MM.1S (cell line): ENCODE measurements at regions not wholly inside any gene's neighbourhood (a gene's known extent, or its start where the extent isn't known, plus 50 kb on each side); places are given as distances from the start of the nearest gene placed in this dataset.
"Not testable (repeated sequence)": the region's sequence is repeated elsewhere in the genome, so short reads cannot be mapped to it uniquely, and the experiment has no call there.

ENCODE experiments used
- DNase-seq: peaks from one replicate; pipeline ENCODE4 v3.0.0-alpha.2; 2015
- H2AFZ ChIP-seq: fragments of 300-600 bp; sonication (generic); 2 replicates; pipeline ENCODE4 v1.6.0; 2016; ENCODE audit warnings: antibody characterized with exemption, low read length
- H3F3A ChIP-seq: fragments of 300-600 bp; sonication (generic); 2 replicates; pipeline ENCODE4 v1.6.1; 2016; ENCODE audit warnings: mild to moderate bottlenecking, antibody characterized with exemption, low read length, moderate library complexity, mixed read lengths; ENCODE audit not compliant: insufficient read depth
- H3K27ac ChIP-seq: fragments of 300-600 bp; sonication (generic); 2 replicates; pipeline ENCODE4 v1.5.1; 2016; ENCODE audit warnings: mild to moderate bottlenecking, low read length
- H3K27me3 ChIP-seq: fragments of 300-600 bp; sonication (generic); replicated peaks from 2 replicates; pipeline ENCODE4 v1.6.0; 2016; ENCODE audit warnings: low read length; ENCODE audit not compliant: insufficient read depth
- H3K36me3 ChIP-seq: fragments of 300-600 bp; sonication (generic); replicated peaks from 2 replicates; pipeline ENCODE4 v1.6.1; 2016; ENCODE audit warnings: mild to moderate bottlenecking, low read length, mixed read lengths; ENCODE audit not compliant: insufficient read depth
- H3K4me1 ChIP-seq: fragments of 300-600 bp; sonication (generic); 2 replicates; pipeline ENCODE4 v1.6.1; 2016; ENCODE audit warnings: low read length, mixed read lengths
- H3K4me2 ChIP-seq: fragments of 300-600 bp; sonication (generic); 2 replicates; pipeline ENCODE4 v1.6.0; 2016; ENCODE audit warnings: low read depth, low read length
- H3K4me3 ChIP-seq: fragments of 300-600 bp; sonication (generic); 2 replicates; pipeline ENCODE4 v1.5.1; 2016; ENCODE audit warnings: low read length, mixed read lengths
- H3K79me2 ChIP-seq: fragments of 300-600 bp; sonication (generic); 2 replicates; pipeline ENCODE4 v1.6.1; 2016; ENCODE audit warnings: mixed run types, low read length, mixed read lengths
- H3K9ac ChIP-seq: fragments of 300-600 bp; sonication (generic); 2 replicates; pipeline ENCODE4 v1.6.1; 2016; ENCODE audit warnings: low read length, mixed read lengths
- H3K9me2 ChIP-seq: fragments of 300-600 bp; sonication (generic); replicated peaks from 2 replicates; pipeline ENCODE4 v1.6.1; 2016; ENCODE audit warnings: mild to moderate bottlenecking, low read length, mixed read lengths; ENCODE audit not compliant: insufficient read depth
- H3K9me3 ChIP-seq: fragments of 300-600 bp; sonication (generic); replicated peaks from 2 replicates; pipeline ENCODE4 v1.6.1; 2016; ENCODE audit warnings: mild to moderate bottlenecking, low read length, mixed read lengths; ENCODE audit not compliant: insufficient read depth
- H4K20me1 ChIP-seq: fragments of 300-600 bp; sonication (generic); 2 replicates; pipeline ENCODE4 v1.6.1; 2016; ENCODE audit warnings: mild to moderate bottlenecking, low read length, moderate library complexity, mixed read lengths; ENCODE audit not compliant: insufficient read depth
- CTCF ChIP-seq: fragments of 300-600 bp; sonication (generic); IDR thresholded peaks from 2 replicates; pipeline ENCODE4 v1.5.1; 2016; ENCODE audit warnings: antibody characterized with exemption, low read length, mixed read lengths
- EZH2 ChIP-seq: fragments of 300-600 bp; sonication (generic); optimal IDR thresholded peaks from 2 replicates; pipeline ENCODE3; 2017; ENCODE audit warnings: low read depth, mild to moderate bottlenecking, antibody characterized with exemption, low read length, mixed read lengths
- EZH2phosphoT487 ChIP-seq: fragments of 300-600 bp; sonication (generic); IDR thresholded peaks from 2 replicates; pipeline ENCODE4 v1.6.1; 2018; ENCODE audit warnings: antibody characterized with exemption, low read length

GRCh38 chr18:68387246-68387645, 327.7 kb downstream of the TMX3 start:
- Histone ChIP-seq H3K79me2 (no peaks in the 10 kb centered on the region), H3K27me3 (no peaks in the 10 kb centered on the region), H3K4me1 (no peaks in the 10 kb centered on the region), H3F3A (no peaks in the 10 kb centered on the region), H3K9me3 (no peaks in the 10 kb centered on the region), H3K36me3 (no peaks in the 10 kb centered on the region), H4K20me1 (no peaks in the 10 kb centered on the region), H2AFZ (no peak overlapping the region), H3K27ac (no peak overlapping the region), H3K9ac (no peak overlapping the region), H3K4me3 (no peak overlapping the region), H3K9me2 (no peaks in the 10 kb centered on the region), H3K4me2 (no peak overlapping the region)
- no peak for DNase-seq
- TF ChIP-seq CTCF (no peak), EZH2 (no peak), EZH2phosphoT487 (no peak)

- not testable (repeated sequence) for DNase-seq, H3K9me2 ChIP-seq, H3K27ac ChIP-seq, H3K9ac ChIP-seq, H3K36me3 ChIP-seq, H3K79me2 ChIP-seq, H3F3A ChIP-seq, H3K4me1 ChIP-seq, H4K20me1 ChIP-seq, H3K4me2 ChIP-seq, H3K27me3 ChIP-seq, H3K4me3 ChIP-seq, H3K9me3 ChIP-seq, H2AFZ ChIP-seq
Observed at GRCh38 chr18:68383979-68384378, 330.9 kb downstream of the TMX3 start.

- Histone ChIP-seq H3K4me3 (no peak overlapping the region), H4K20me1 (no peaks in the 10 kb centered on the region), H3K9me3 (no peaks in the 10 kb centered on the region), H3K4me1 (no peaks in the 10 kb centered on the region), H3K27ac (no peak overlapping the region), H3K4me2 (no peak overlapping the region), H3K9me2 (no peaks in the 10 kb centered on the region), H3K36me3 (no peaks in the 10 kb centered on the region), H3K9ac (no peak overlapping the region), H3F3A (no peaks in the 10 kb centered on the region), H3K79me2 (no peaks in the 10 kb centered on the region), H3K27me3 (no peaks in the 10 kb centered on the region), H2AFZ (no peak overlapping the region)
- DNase-seq: no peak
- no peak for TF ChIP-seq EZH2
- TF ChIP-seq CTCF: no peak
- no peak for TF ChIP-seq EZH2phosphoT487
Observed at GRCh38 chr18:68376926-68377325, 338.0 kb downstream of the TMX3 start.

- no peak for TF ChIP-seq EZH2
- no peak for TF ChIP-seq CTCF
- no peak for TF ChIP-seq EZH2phosphoT487
- Histone ChIP-seq H3K27ac (no peak overlapping the region), H2AFZ (no peak overlapping the region)
Observed at GRCh38 chr18:68362907-68363306, 352.0 kb downstream of the TMX3 start.

More at GRCh38 chr18:68362907-68363306, 352.0 kb downstream of the TMX3 start:
- no peak overlapping the region for H3K4me2 ChIP-seq
- H3K79me2 ChIP-seq: no peaks in the 10 kb centered on the region
- DNase-seq: no peak
- no peaks in the 10 kb centered on the region for H3F3A ChIP-seq
- no peak overlapping the region for H3K9ac ChIP-seq
- H4K20me1 ChIP-seq: no peaks in the 10 kb centered on the region
- no peaks in the 10 kb centered on the region for H3K4me1 ChIP-seq
- no peaks in the 10 kb centered on the region for H3K9me3 ChIP-seq
- no peaks in the 10 kb centered on the region for H3K27me3 ChIP-seq
- H3K9me2 ChIP-seq: no peaks in the 10 kb centered on the region
- H3K36me3 ChIP-seq: no peaks in the 10 kb centered on the region
- no peak overlapping the region for H3K4me3 ChIP-seq
